HG03354 (cell line): ENCODE measurements at regions not wholly inside any gene's neighbourhood (a gene's known extent, or its start where the extent isn't known, plus 50 kb on each side); places are given as distances from the start of the nearest gene placed in this dataset.

Experiments
- ATAC-seq: cut with Tn5 transposase; IDR thresholded peaks from one replicate; pipeline ENCODE4 v1.9.1; 2021; ENCODE audit warnings: mild to moderate bottlenecking; ENCODE audit not compliant: unreplicated experiment, poor library complexity, severe bottlenecking

GRCh38 chr9:129479631-129480011 lies 141.3 kb downstream of the C9orf50 start:
- no peak for ATAC-seq

DNA sequence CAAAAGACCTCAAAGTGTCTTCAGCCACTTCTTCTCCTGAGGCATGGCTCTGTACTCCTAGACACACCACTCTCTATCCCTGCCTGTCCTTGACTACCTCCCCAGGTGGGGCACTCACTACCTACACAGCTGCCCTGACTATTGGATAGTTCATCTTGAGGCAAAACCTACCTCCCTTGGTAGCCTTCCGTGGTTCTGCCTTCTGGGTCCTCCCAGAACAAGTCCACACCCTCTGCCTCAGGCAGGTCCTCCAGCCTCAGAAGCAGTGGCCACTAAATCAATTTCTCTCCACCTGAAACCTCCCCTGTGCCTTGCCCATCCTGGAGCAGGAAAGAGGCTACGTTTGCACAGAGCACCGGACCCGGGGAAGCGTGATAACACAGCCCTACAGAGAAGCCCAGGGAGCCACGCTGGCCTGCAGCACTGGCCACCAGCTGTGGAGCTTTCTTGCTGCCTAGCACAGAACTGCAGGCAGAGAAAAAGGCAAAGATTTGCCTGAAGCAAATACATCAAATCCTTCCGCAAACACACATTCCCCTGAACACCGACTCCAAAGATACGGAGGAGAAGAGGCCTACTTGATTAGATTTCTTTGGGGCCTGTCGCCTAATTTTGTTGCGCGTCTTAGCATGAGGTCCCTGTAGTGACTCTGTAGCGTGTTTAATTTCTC lies 141.8 kb downstream of the C9orf50 start:
- ATAC-seq = no peak

DNA sequence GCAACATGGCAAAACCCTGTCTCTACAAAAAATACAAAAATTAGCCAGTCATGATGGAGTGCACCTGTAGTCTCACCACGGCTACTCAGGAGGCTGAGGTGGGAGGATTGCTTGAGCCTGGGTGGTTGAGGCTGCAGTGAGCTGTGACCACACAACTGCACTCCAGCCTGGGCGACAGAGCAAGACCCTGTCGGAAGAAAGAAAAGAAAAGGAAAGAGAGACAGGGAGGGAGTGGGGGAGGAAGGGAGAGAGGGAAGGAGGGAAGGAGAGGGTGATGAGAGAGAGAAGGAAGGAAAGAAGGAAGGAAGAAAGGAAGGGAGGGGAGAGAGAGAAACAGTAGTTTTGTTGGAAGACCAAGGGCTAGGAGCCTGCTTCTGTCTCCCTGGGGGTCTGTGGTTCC lies 142.4 kb downstream of the C9orf50 start:
- ATAC-seq = no peak

DNA sequence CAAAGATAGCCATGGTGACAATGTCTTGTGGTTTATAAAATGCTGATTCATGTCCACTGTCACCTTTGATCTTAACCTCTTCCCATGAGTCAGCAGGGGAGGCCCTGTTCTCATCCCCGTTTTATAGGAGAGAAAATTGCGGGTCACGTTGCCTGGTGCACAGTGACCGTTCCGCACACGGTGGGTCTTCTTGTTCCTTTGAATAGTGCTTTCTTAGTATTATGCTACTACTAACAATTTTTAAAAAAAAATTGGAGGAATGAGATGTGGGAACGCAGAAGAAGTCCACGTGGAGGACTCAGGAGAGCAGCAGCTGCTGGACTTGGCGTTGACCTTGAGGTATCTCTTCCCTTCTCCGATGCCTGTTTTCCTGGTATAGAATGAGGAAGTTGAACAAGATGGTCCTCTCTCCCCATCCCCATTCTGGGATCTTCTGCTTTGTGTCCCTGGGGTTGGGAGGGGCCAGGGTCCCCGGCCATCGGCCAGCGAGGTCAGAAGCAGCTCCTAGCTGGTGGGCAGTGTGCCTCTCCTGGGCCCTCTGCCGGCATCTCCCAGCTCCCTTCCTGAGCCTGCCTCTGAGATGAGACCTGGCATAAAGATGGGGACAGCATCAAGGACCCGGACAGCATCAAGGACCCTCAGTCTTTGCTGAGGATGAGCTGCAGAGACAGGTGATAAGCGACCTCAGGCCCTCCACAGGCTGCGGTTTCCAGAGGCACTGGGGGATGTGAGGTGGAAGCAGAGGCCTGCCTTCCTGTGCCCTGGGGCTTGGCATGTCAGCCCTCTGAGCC lies 143.9 kb downstream of the C9orf50 start:
- ATAC-seq = no peak

DNA sequence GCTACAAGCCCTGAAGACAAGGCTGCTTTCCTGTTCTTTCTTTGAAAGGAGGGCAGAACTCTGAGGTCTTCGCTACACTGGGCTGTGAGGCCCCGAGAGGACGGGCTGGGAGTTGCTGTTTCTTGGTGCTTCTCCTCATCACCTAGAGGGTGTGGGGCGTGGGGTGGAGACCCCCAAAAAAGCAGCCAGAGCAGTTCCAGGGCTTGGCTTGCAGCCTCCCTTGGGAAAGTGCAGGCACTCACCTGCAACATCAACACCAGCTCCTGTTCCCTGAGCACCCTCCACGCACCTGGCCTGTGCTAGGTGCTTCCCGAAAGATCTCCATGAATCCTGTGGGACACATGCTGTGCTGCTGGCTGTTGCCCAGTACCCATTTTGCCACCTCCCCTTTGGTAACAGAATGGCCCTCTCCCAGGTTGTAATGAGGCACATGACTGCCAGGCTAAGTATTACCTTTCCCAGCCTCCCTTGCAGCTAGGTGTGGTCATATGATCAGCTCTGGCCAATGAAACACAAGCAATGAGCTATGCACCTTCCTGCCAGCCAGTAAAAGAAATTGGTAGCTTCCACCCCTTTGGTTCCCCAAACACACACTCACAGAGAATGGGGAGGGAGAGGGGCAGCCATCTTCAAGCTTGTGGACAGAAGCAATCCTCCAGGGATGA lies 146.0 kb downstream of the C9orf50 start:
- ATAC-seq = no peak

- no peak for ATAC-seq
These were observed 147.2 kb downstream of the C9orf50 start for GRCh38 chr9:129473523-129474244.

DNA sequence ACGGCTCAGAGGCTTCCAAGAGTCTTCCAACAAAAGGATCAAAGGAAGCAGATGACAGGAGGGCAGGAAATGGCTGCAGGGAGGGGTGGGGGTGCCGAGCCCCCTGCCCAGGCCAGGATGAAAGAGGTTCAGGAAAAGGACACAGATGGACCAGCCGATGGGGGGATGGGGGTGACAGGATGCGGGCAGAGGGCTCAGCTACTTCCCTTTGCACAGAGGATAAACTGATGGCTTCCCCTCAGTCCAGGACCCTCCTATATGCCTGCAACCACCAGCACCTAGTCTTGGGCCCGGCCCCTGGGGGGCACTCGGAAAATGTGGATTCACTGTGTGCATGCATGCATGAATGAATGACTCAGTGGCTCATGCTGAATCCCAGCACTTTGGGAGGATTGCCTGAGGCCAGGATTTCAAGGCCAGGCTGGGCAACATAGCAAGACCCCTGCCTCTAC lies 148.2 kb downstream of the C9orf50 start:
- ATAC-seq = no peak

GRCh38 chr9:129471201-129472019 lies 149.5 kb downstream of the C9orf50 start:
- no peak for ATAC-seq

GRCh38 chr9:129469988-129470316 lies 150.9 kb downstream of the C9orf50 start:
- no peak for ATAC-seq

DNA sequence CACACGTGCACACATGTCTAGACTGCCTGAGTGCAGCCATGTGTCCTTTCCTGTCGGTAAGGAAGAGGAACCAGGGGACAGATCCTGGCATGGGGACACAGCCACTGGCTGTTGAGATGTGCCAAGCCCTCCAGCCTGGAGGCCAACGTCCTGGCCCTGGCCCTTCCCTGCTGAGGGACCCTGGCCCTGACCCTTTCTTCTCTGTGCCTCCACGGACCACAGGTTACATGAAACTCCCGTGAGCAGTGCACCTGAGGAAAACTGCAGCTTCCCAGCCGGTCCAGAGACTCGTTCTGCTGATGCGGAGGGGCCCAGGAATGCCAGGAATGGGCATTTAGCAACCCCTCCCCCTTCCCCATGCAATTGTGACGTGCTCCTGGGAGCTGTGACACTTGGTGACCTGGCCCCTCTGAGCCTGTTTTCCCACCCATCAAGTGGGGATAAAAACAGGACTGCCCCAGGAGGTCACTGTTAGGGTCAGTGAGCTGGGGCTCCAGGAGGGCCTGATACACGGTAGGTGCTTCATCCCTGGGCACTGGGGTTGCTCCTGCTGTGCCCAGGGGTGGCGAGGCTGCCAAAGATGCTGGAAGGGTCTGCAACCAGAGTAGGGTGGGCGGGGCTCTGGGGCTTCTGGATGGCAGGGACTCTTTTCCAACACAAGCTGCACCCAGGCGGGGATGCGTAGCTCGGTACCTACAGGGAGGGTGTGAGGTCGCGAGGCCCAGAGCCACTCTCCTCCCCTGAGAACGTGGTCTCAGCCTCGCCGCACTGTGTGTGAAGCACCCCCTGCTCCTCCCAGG lies 151.5 kb downstream of the C9orf50 start:
- ATAC-seq = no peak

- ATAC-seq = no peak
These were observed 152.9 kb downstream of the C9orf50 start for GRCh38 chr9:129467739-129468666.

DNA sequence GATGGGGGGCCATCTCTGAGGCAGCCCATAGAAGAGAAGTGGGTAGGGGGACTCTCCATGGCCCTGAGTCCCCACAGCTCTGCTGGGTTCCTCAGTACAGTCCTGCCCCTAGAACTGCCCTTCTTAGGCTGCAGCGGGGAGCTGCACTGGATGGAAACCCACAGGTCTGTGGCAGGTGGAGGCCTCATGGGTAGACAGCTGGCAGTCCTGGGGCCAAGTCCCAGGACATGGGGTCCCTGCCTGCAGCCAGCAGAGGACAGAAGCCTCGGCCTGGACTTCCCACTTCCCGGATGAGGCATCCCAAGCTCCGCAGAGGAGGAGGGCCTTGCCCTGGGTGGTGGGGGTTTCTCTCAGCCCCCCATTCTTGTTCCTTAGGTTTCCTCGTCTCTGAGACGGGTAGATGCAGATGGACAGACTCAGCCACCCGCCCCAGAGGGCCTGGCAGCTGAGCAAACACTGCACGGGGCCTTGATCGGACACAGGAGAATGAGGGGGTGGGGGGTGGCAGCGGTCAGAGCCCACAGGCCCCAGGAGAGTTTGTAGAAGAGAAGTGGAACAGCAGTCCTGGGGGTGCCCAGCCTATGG lies 153.8 kb downstream of the C9orf50 start:
- ATAC-seq = no peak

DNA sequence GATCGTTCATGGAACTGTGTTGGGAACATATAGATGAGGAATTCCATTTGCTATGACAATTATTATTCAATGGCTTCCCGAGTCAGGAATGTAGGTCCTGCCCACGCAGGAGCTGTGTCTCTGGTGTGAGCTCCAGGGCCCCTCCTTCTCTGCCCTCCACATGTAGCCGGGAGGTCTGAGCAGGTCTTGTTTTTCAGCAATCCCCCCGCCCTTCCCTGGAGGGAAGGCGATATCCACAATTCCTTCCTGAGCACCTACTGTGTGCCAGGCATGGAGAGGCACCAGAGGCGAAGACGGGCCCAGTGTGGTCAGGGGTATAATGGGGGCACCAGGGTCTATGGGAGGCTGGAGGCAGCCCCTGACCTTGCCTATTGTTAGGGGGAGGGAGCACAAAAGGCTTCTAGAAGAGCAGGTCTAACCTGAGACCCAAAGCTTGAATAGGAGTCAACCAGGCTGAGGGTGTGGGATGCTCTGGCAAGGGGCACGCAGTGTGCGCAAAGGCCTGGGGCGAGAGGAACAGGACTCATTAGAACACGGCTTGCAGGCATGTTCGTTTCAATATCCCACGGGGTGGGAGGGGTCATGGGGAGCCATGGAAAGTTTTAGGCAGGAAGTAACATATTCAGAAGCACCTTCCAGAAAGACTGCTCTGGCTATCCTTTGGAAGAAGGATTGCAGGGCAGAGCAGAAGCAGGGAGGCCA lies 154.9 kb downstream of the C9orf50 start:
- no peak for ATAC-seq

DNA sequence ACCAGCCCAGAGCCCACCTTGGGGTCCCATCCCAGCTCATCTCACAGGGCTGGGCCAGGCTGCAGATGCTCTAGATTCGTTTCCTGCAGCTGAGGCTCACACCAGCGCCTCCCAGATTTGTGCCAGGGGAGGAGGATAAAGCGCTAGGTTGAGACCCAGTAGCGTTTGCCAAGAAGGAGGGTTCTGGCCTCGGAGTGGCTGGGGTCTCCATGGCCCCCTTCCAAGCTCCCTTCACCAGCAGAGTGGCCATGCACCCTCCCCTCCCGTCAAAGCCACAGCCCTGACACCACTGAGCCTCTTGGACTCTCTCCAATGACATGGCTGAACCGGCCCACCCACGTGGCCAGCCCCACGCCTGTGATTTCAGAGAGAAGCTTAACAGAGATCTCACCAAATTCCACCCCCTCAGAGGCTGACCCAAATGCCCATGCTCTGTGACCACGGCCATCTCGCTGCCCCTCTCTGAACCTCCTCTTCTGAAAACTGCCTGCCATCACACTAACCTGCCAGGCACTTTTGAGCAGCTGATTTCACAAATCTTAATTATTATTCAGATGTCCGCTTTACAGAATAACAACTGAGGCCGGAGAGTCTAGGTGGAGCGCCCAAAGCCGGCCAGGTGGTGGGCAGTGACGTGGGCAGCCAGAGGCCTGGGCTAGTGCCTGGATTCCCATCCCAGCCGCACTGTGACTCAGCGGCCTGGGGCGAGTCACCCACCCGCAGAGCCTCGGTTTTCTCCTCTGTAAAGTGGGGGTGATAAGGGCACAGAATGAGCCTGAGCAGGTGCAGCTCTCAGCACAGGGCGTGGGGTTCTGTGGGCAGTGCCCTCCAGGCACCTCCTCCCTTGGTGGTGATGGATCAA lies 155.7 kb downstream of the C9orf50 start:
- no peak for ATAC-seq

- ATAC-seq = no peak
These were observed 156.9 kb downstream of the C9orf50 start for GRCh38 chr9:129463994-129464393.

- ATAC-seq = no peak
These were observed 157.4 kb downstream of the C9orf50 start for GRCh38 chr9:129463477-129463876.
